ENCODE measurements at regions not wholly inside any gene's neighbourhood (a gene's known extent, or its start where the extent isn't known, plus 50 kb on each side); places are given as distances from the start of the nearest gene placed in this dataset.

DNA sequence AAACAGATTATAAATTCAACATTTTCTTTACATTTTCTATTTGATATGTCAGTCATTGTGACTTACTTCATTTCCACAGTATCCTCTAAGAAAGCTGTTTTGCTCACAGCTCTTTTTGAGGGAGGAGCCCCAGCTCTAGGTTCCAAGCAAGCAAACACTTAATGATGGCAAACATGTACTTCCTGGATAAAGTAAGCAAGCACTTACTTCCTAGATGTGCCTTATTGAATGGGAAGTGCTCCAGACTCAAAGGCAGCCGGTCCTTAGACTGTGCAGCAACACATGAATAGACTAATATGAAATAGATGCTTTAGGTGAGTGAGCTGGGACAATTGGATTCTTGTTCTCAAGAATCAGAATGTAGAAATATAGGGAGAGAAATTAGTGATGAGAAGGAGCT is 2149.8 kb upstream of the PIK3C3 start:
- no peak for DNase-seq (ENCODE audit: low read depth)
- TF ChIP-seq MAX (IDR thresholded peaks at IDR 0.05; ENCODE audit: low read depth, low read length): no peak
- no peak for TF ChIP-seq POLR2A (IDR thresholded peaks at IDR 0.05; ENCODE audit: extremely low read depth, insufficient read length)
- TF ChIP-seq, protein P1, sequence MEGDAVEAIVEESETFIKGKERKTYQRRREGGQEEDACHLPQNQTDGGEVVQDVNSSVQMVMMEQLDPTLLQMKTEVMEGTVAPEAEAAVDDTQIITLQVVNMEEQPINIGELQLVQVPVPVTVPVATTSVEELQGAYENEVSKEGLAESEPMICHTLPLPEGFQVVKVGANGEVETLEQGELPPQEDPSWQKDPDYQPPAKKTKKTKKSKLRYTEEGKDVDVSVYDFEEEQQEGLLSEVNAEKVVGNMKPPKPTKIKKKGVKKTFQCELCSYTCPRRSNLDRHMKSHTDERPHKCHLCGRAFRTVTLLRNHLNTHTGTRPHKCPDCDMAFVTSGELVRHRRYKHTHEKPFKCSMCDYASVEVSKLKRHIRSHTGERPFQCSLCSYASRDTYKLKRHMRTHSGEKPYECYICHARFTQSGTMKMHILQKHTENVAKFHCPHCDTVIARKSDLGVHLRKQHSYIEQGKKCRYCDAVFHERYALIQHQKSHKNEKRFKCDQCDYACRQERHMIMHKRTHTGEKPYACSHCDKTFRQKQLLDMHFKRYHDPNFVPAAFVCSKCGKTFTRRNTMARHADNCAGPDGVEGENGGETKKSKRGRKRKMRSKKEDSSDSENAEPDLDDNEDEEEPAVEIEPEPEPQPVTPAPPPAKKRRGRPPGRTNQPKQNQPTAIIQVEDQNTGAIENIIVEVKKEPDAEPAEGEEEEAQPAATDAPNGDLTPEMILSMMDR (IDR thresholded peaks at IDR 0.05; ENCODE audit: low read depth, low read length): no peak
- no peak for TF ChIP-seq MYC (IDR thresholded peaks at IDR 0.05; ENCODE audit: low read depth, low read length)
- H3K4me3 ChIP-seq (ENCODE audit: low read depth, low read length): no peak overlapping the region

DNA sequence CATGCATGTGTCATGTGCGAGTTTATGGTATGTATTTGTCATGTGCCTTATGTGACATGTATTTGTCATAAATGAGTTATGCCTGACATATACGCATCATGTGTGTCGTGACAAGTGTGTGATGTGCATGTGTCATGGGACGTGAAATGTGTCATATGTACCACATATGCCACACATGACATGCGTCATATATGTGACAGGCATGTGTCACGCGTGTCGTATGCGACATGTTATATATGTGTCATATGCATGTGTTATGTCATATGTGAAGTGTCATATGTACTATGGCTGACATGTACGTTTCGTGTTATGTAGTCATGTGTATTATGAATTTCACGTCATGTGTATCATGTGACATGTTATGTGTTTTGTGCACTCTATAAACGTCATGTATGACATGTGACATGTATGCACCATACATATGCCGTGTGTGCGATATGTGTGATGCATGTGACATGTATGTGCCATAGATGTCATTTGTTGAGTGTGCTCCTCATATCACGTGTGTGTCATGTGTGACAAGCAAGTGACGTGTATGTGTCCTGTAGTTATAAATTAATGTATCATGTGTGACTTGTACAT is 2152.3 kb upstream of the PIK3C3 start:
- TF ChIP-seq MYC (IDR thresholded peaks at IDR 0.05; ENCODE audit: low read depth, low read length): no peak
- TF ChIP-seq POLR2A (IDR thresholded peaks at IDR 0.05; ENCODE audit: extremely low read depth, insufficient read length): no peak
- TF ChIP-seq, protein P1 (IDR thresholded peaks at IDR 0.05; ENCODE audit: low read depth, low read length): no peak
- no peak for TF ChIP-seq MAX (IDR thresholded peaks at IDR 0.05; ENCODE audit: low read depth, low read length)
- no peak for DNase-seq (ENCODE audit: low read depth)
- no peak overlapping the region for H3K4me3 ChIP-seq (ENCODE audit: low read depth, low read length)

DNA sequence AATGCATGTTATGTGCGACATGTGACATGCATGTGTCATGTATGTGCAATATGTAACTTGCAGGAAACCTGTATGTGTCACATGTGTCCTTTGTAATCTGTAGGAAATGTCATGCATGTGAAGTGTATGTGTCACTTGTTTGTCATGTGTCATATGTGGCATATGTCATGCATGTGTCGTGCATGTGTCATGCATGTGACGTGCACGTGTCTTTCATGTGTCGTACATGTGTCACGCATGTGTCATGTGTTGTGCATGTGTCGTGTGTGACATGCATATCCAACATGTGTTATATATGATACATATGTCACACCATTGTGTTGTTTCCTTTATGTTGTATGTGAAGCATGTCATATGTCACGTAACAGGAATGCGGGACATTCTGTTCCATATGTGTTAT is 2153.2 kb upstream of the PIK3C3 start:
- no peak overlapping the region for H3K4me3 ChIP-seq (ENCODE audit: low read depth, low read length)
- no peak for DNase-seq (ENCODE audit: low read depth)
- TF ChIP-seq MAX (IDR thresholded peaks at IDR 0.05; ENCODE audit: low read depth, low read length): no peak
- TF ChIP-seq POLR2A (IDR thresholded peaks at IDR 0.05; ENCODE audit: extremely low read depth, insufficient read length): no peak
- TF ChIP-seq, protein P1 (IDR thresholded peaks at IDR 0.05; ENCODE audit: low read depth, low read length): no peak
- TF ChIP-seq MYC (IDR thresholded peaks at IDR 0.05; ENCODE audit: low read depth, low read length): no peak

- TF ChIP-seq MYC (IDR thresholded peaks at IDR 0.05; ENCODE audit: low read depth, low read length) (no peak), POLR2A (IDR thresholded peaks at IDR 0.05; ENCODE audit: extremely low read depth, insufficient read length) (no peak), MAX (IDR thresholded peaks at IDR 0.05; ENCODE audit: low read depth, low read length) (no peak)
- TF ChIP-seq, protein P1 (IDR thresholded peaks at IDR 0.05; ENCODE audit: low read depth, low read length): no peak
- H3K4me3 ChIP-seq (ENCODE audit: low read depth, low read length): no peak overlapping the region
- no peak for DNase-seq (ENCODE audit: low read depth)
These were observed 2154.0 kb upstream of the PIK3C3 start for GRCh38 chr18:39801010-39801409.

DNA sequence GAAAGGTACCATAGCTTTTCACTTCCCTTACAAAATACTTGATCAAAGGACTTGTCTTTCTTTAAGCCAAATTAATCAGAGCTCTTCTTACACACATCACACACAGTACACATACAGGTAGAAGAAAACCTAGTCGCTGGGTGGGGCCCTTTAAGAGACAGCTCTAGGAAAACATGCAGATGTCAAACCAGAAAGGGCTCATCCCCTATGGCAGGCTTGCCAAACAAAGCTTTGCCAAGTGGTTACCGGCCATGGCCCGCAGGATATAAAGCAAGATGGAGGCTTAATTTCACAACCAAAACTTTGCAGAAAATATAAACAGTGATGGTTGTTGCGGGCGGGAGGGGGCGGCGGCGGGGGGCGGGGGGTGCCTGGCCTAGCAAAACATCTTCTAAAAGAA is 2156.0 kb upstream of the PIK3C3 start:
- DNase-seq (ENCODE audit: low read depth): no peak
- H3K4me3 ChIP-seq (ENCODE audit: low read depth, low read length): no peak overlapping the region
- TF ChIP-seq MAX (IDR thresholded peaks at IDR 0.05; ENCODE audit: low read depth, low read length) (no peak), MYC (IDR thresholded peaks at IDR 0.05; ENCODE audit: low read depth, low read length) (no peak), POLR2A (IDR thresholded peaks at IDR 0.05; ENCODE audit: extremely low read depth, insufficient read length) (no peak)
- TF ChIP-seq, protein P1 (IDR thresholded peaks at IDR 0.05; ENCODE audit: low read depth, low read length): no peak
